ENCODE measurements at regions not wholly inside any gene's neighbourhood (a gene's known extent, or its start where the extent isn't known, plus 50 kb on each side); places are given as distances from the start of the nearest gene placed in this dataset.

- DNase-seq, result no peak
- 92% methylated on average over 16 of the region's 17 CpGs for WGBS (ENCODE audit: insufficient coverage)
These were observed 61.6 kb downstream of the ARL6IP4 start for GRCh38 chr12:123041811-123042655.

GRCh38 chr12:123041042-123041531, 60.6 kb downstream of the ARL6IP4 start:
- CTCF ChIA-PET, result interaction anchor here (0.7 to 11.9 kb wide), 8 partner anchors 8 to 197 kb away, joined by 3 to 128 read pairs (median 4); partner anchors contain the start of gene PITPNM2
- Histone ChIP-seq H3K4me1 (ENCODE audit: control extremely low read depth in 1 of 4, control insufficient read depth in 4 of 4, insufficient read depth in 4 of 4, low read length in 3 of 4) (peaks cover 6 to 59% (median 38%) of the 10 kb centered on the region in 4 experiments), H3K4me3 (ENCODE audit: control insufficient read depth in 1 of 7, extremely low read depth in 1 of 7, insufficient read depth in 4 of 7, low read depth in 2 of 7, low read length in 6 of 7) (no peak overlapping the region), H3K36me3 (ENCODE audit: control insufficient read depth in 4 of 4, insufficient read depth in 4 of 4, low read length in 3 of 4) (no peaks in the 10 kb centered on the region), H3K9me3 (ENCODE audit: control extremely low read depth in 1 of 5, control insufficient read depth in 4 of 5, insufficient read depth in 2 of 5, low read depth in 1 of 5, low read length in 4 of 5) (no peaks in the 10 kb centered on the region), H3K27me3 (replicated peaks in 2 of 5; ENCODE audit: control insufficient read depth in 4 of 5, insufficient read depth in 5 of 5, low read length in 4 of 5) (no peaks in the 10 kb centered on the region), H3K27ac (ENCODE audit: insufficient read depth in 1 of 2, low read depth in 1 of 2, low read length in 2 of 2, poor library complexity in 1 of 2, severe bottlenecking in 2 of 2) (no peak overlapping the region)
- 83% methylated on average over 2 of the region's 3 CpGs for WGBS (ENCODE audit: insufficient coverage)
- DNase-seq, result peak in 2 of 3 donors; percentile 42 to 67
- POLR2A ChIA-PET, result no interaction called here

More at GRCh38 chr12:123041811-123042655, 61.6 kb downstream of the ARL6IP4 start:
- peaks cover 6 to 56% (median 30%) of the 10 kb centered on the region in 4 experiments for H3K4me1 ChIP-seq (ENCODE audit: control extremely low read depth in 1 of 4, control insufficient read depth in 4 of 4, insufficient read depth in 4 of 4, low read length in 3 of 4)
- H3K36me3 ChIP-seq (ENCODE audit: control insufficient read depth in 4 of 4, insufficient read depth in 4 of 4, low read length in 3 of 4), result no peaks in the 10 kb centered on the region
- ChIA-PET CTCF (interaction anchor here (0.8 to 11.9 kb wide), 24 partner anchors 10 to 196 kb away, joined by 3 to 128 read pairs (median 6); partner anchors contain the start of genes MPHOSPH9, MTRFR and PITPNM2), POLR2A (interaction anchor here (1.5 to 2.8 kb wide), 2 partner anchors 102 to 191 kb away, joined by 5 to 12 read pairs; partner anchors contain the start of genes MPHOSPH9 and MTRFR)
- H3K4me3 ChIP-seq (ENCODE audit: control insufficient read depth in 1 of 7, extremely low read depth in 1 of 7, insufficient read depth in 4 of 7, low read depth in 2 of 7, low read length in 6 of 7), result no peak overlapping the region
- H3K9me3 ChIP-seq (ENCODE audit: control extremely low read depth in 1 of 5, control insufficient read depth in 4 of 5, insufficient read depth in 2 of 5, low read depth in 1 of 5, low read length in 4 of 5), result no peaks in the 10 kb centered on the region
- H3K27ac ChIP-seq (ENCODE audit: insufficient read depth in 1 of 2, low read depth in 1 of 2, low read length in 2 of 2, poor library complexity in 1 of 2, severe bottlenecking in 2 of 2), result no peak overlapping the region
- no peaks in the 10 kb centered on the region for H3K27me3 ChIP-seq (replicated peaks in 2 of 5; ENCODE audit: control insufficient read depth in 4 of 5, insufficient read depth in 5 of 5, low read length in 4 of 5)

GRCh38 chr12:123040106-123040505, 59.6 kb downstream of the ARL6IP4 start:
- ChIA-PET POLR2A (no interaction called here), CTCF (interaction anchor here (1.4 to 11.9 kb wide), 4 partner anchors 8 to 113 kb away, joined by 4 to 128 read pairs (median 56); partner anchors contain the start of gene PITPNM2)
- no peak overlapping the region for H3K4me3 ChIP-seq (ENCODE audit: control insufficient read depth in 1 of 7, extremely low read depth in 1 of 7, insufficient read depth in 4 of 7, low read depth in 2 of 7, low read length in 6 of 7)
- no peaks in the 10 kb centered on the region for H3K36me3 ChIP-seq (ENCODE audit: control insufficient read depth in 4 of 4, insufficient read depth in 4 of 4, low read length in 3 of 4)
- WGBS (ENCODE audit: insufficient coverage), result no CpG with 5 or more reads among the region's 2 CpGs
- peaks cover 6 to 69% (median 48%) of the 10 kb centered on the region in 4 experiments for H3K4me1 ChIP-seq (ENCODE audit: control extremely low read depth in 1 of 4, control insufficient read depth in 4 of 4, insufficient read depth in 4 of 4, low read length in 3 of 4)
- H3K27ac ChIP-seq (ENCODE audit: insufficient read depth in 1 of 2, low read depth in 1 of 2, low read length in 2 of 2, poor library complexity in 1 of 2, severe bottlenecking in 2 of 2), result no peak overlapping the region
- no peak for DNase-seq
- H3K27me3 ChIP-seq (replicated peaks in 2 of 5; ENCODE audit: control insufficient read depth in 4 of 5, insufficient read depth in 5 of 5, low read length in 4 of 5), result no peaks in the 10 kb centered on the region
- no peaks in the 10 kb centered on the region for H3K9me3 ChIP-seq (ENCODE audit: control extremely low read depth in 1 of 5, control insufficient read depth in 4 of 5, insufficient read depth in 2 of 5, low read depth in 1 of 5, low read length in 4 of 5)

DNA sequence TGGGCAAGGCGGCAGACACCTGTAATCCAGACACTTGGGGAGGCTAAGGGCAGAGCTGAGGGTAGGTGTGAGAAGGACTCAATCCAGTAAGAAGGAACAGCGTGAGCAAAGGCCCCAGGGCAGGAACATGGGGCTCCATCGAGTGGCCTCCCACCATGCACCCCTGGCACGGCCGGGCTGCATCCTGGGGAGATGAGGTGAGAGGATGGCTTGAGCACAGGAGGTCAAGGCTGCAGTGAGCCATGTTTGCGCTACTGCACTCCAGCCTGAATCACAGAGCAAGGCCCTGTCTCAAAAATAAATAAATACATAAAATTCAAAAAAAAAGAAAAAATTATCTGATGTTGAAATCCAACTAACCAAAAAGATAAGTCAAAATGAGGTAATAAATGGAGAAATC, 58.5 kb downstream of the ARL6IP4 start:
- WGBS (ENCODE audit: insufficient coverage), result 97% methylated on average over 4 of the region's 6 CpGs
- no peak for DNase-seq
- Histone ChIP-seq H3K4me3 (ENCODE audit: control insufficient read depth in 1 of 7, extremely low read depth in 1 of 7, insufficient read depth in 4 of 7, low read depth in 2 of 7, low read length in 6 of 7) (no peak overlapping the region), H3K27me3 (replicated peaks in 2 of 5; ENCODE audit: control insufficient read depth in 4 of 5, insufficient read depth in 5 of 5, low read length in 4 of 5) (no peaks in the 10 kb centered on the region), H3K36me3 (ENCODE audit: control insufficient read depth in 4 of 4, insufficient read depth in 4 of 4, low read length in 3 of 4) (no peaks in the 10 kb centered on the region), H3K9me3 (ENCODE audit: control extremely low read depth in 1 of 5, control insufficient read depth in 4 of 5, insufficient read depth in 2 of 5, low read depth in 1 of 5, low read length in 4 of 5) (no peaks in the 10 kb centered on the region), H3K27ac (ENCODE audit: insufficient read depth in 1 of 2, low read depth in 1 of 2, low read length in 2 of 2, poor library complexity in 1 of 2, severe bottlenecking in 2 of 2) (no peak overlapping the region), H3K4me1 (ENCODE audit: control extremely low read depth in 1 of 4, control insufficient read depth in 4 of 4, insufficient read depth in 4 of 4, low read length in 3 of 4) (peaks cover 8 to 70% (median 54%) of the 10 kb centered on the region in 4 experiments)
- POLR2A ChIA-PET, result no interaction called here
- CTCF ChIA-PET, result interaction anchor here (1.0 to 11.9 kb wide), 2 partner anchors 13 to 114 kb away, joined by 3 to 128 read pairs; partner anchors contain the start of gene PITPNM2

GRCh38 chr12:123038486-123038885, 58.0 kb downstream of the ARL6IP4 start:
- DNase-seq, result no peak
- H3K36me3 ChIP-seq (ENCODE audit: control insufficient read depth in 4 of 4, insufficient read depth in 4 of 4, low read length in 3 of 4), result no peaks in the 10 kb centered on the region
- H3K9me3 ChIP-seq (ENCODE audit: control extremely low read depth in 1 of 5, control insufficient read depth in 4 of 5, insufficient read depth in 2 of 5, low read depth in 1 of 5, low read length in 4 of 5), result no peaks in the 10 kb centered on the region
- 97% methylated on average over 5 of the region's 7 CpGs for WGBS (ENCODE audit: insufficient coverage)
- POLR2A ChIA-PET, result no interaction called here
- H3K27me3 ChIP-seq (replicated peaks in 2 of 5; ENCODE audit: control insufficient read depth in 4 of 5, insufficient read depth in 5 of 5, low read length in 4 of 5), result no peaks in the 10 kb centered on the region
- CTCF ChIA-PET, result interaction anchor here (1.0 to 11.9 kb wide), 3 partner anchors 12 to 185 kb away, joined by 3 to 128 read pairs (median 3); partner anchors contain the start of gene PITPNM2
- no peak overlapping the region for H3K27ac ChIP-seq (ENCODE audit: insufficient read depth in 1 of 2, low read depth in 1 of 2, low read length in 2 of 2, poor library complexity in 1 of 2, severe bottlenecking in 2 of 2)
- peaks cover 8 to 70% (median 54%) of the 10 kb centered on the region in 4 experiments for H3K4me1 ChIP-seq (ENCODE audit: control extremely low read depth in 1 of 4, control insufficient read depth in 4 of 4, insufficient read depth in 4 of 4, low read length in 3 of 4)
- no peak overlapping the region for H3K4me3 ChIP-seq (ENCODE audit: control insufficient read depth in 1 of 7, extremely low read depth in 1 of 7, insufficient read depth in 4 of 7, low read depth in 2 of 7, low read length in 6 of 7)

DNA sequence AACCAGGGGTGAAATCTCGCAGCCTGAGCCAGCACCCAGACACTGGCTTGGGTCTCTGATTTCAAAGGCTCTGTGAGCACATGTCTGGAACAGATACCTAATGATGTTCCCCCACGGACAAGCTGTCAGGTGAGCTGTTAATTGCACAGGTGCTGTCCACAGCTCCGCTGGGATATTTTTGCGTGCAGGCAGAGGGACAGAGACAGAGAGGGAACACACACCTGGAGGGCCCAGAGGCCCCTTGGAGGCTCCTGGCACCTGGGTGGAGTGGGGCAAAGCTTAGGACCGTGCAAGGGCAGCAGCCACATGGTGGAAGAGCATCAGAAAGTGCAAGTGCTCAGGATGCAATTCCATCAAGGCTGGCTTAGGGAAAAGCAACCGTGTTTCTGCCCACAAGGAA, 57.3 kb downstream of the ARL6IP4 start:
- no peaks in the 10 kb centered on the region for H3K36me3 ChIP-seq (ENCODE audit: control insufficient read depth in 4 of 4, insufficient read depth in 4 of 4, low read length in 3 of 4)
- WGBS (ENCODE audit: insufficient coverage), result 91% methylated on average over 6 of the region's 6 CpGs
- no peaks in the 10 kb centered on the region for H3K9me3 ChIP-seq (ENCODE audit: control extremely low read depth in 1 of 5, control insufficient read depth in 4 of 5, insufficient read depth in 2 of 5, low read depth in 1 of 5, low read length in 4 of 5)
- POLR2A ChIA-PET, result no interaction called here
- peaks cover 6 to 70% (median 54%) of the 10 kb centered on the region in 4 experiments for H3K4me1 ChIP-seq (ENCODE audit: control extremely low read depth in 1 of 4, control insufficient read depth in 4 of 4, insufficient read depth in 4 of 4, low read length in 3 of 4)
- no peak overlapping the region for H3K4me3 ChIP-seq (ENCODE audit: control insufficient read depth in 1 of 7, extremely low read depth in 1 of 7, insufficient read depth in 4 of 7, low read depth in 2 of 7, low read length in 6 of 7)
- no peak overlapping the region for H3K27ac ChIP-seq (ENCODE audit: insufficient read depth in 1 of 2, low read depth in 1 of 2, low read length in 2 of 2, poor library complexity in 1 of 2, severe bottlenecking in 2 of 2)
- no peaks in the 10 kb centered on the region for H3K27me3 ChIP-seq (replicated peaks in 2 of 5; ENCODE audit: control insufficient read depth in 4 of 5, insufficient read depth in 5 of 5, low read length in 4 of 5)
- CTCF ChIA-PET, result interaction anchor here (1.0 to 11.9 kb wide), 5 partner anchors 8 to 195 kb away, joined by 3 to 128 read pairs (median 6); partner anchors contain the start of genes MPHOSPH9, MTRFR and PITPNM2
- no peak for DNase-seq
